ENCODE measurements at regions not wholly inside any gene's neighbourhood (a gene's known extent, or its start where the extent isn't known, plus 50 kb on each side); places are given as distances from the start of the nearest gene placed in this dataset.

GRCh38 chr12:42767998-42768397, 178.5 kb upstream of the PRICKLE1 start:
- H3K27me3 ChIP-seq, result no peaks in the 10 kb centered on the region
- H3K4me1 ChIP-seq, result no peaks in the 10 kb centered on the region
- DNase-seq (ENCODE audit: low spot score in 2 of 2), result no peak
- WGBS, 2 donors, result 84 to 96% methylated on average over 4 of the region's 4 CpGs
- no peaks in the 10 kb centered on the region for H3K36me3 ChIP-seq
- TF ChIP-seq EP300 (IDR thresholded peaks at IDR 0.05), result no peak
- no peak for TF ChIP-seq POLR2A (IDR thresholded peaks at IDR 0.05)
- no peak for TF ChIP-seq CTCF (IDR thresholded peaks at IDR 0.05)
- no peak overlapping the region for H3K27ac ChIP-seq
- peaks cover 0 to 7% (median 0%) of the 10 kb centered on the region in 4 donors for H3K9me3 ChIP-seq
- H3K4me3 ChIP-seq, result no peak overlapping the region

DNA sequence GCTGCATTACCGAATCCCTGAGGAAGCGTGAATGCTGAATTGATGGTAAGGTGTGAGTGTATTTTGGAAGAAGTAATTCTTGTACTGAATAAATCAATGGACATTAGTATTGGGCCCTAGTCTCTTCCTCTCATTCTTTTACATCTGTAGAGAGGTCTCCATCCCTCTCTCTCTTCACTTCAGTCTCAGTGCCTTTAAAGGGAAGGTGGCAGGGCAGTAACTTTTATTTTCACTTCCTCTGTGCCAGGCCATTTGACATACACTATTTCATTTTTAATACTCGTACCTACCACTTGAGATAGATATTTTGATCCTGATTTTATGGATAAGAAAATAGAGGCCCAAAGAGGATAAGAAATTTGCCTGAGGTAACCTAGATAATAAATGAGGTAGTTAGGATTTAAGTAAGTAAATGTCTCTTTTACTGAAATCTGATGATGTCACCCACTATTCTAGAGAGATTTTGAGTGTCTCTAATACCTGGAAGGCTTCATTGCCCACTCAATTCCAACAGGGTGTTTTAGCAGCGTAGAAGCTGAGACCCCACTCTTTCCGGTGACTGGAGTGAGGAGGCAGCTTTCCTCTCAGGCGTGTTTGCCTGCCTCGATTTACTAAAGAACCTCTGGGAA, 177.9 kb upstream of the PRICKLE1 start:
- TF ChIP-seq POLR2A (IDR thresholded peaks at IDR 0.05) (no peak), EP300 (IDR thresholded peaks at IDR 0.05) (no peak), CTCF (IDR thresholded peaks at IDR 0.05) (no peak)
- 93 to 94% methylated on average over 7 of the region's 7 CpGs for WGBS, 2 donors
- Histone ChIP-seq H3K36me3 (no peaks in the 10 kb centered on the region), H3K4me3 (no peak overlapping the region), H3K4me1 (no peaks in the 10 kb centered on the region), H3K27ac (no peak overlapping the region), H3K27me3 (no peaks in the 10 kb centered on the region), H3K9me3 (peaks cover 0 to 7% (median 0%) of the 10 kb centered on the region in 4 donors)
- no peak for DNase-seq (ENCODE audit: low spot score in 2 of 2)

GRCh38 chr12:42766754-42767153, 177.2 kb upstream of the PRICKLE1 start:
- H3K27ac ChIP-seq, result no peak overlapping the region
- H3K9me3 ChIP-seq, result peaks cover 0 to under 1% (median 0%) of the 10 kb centered on the region in 4 donors
- no peak for TF ChIP-seq EP300 (IDR thresholded peaks at IDR 0.05)
- no peak for TF ChIP-seq CTCF (IDR thresholded peaks at IDR 0.05)
- TF ChIP-seq POLR2A (IDR thresholded peaks at IDR 0.05), result no peak
- no peaks in the 10 kb centered on the region for H3K36me3 ChIP-seq
- no peaks in the 10 kb centered on the region for H3K27me3 ChIP-seq
- no peak for DNase-seq (ENCODE audit: low spot score in 2 of 2)
- no peak overlapping the region for H3K4me3 ChIP-seq
- no peaks in the 10 kb centered on the region for H3K4me1 ChIP-seq
- WGBS, 2 donors, result 77 to 88% methylated on average over 4 of the region's 4 CpGs

- Histone ChIP-seq H3K9me3 (no peaks in the 10 kb centered on the region), H3K36me3 (no peaks in the 10 kb centered on the region), H3K27ac (no peak overlapping the region), H3K27me3 (no peaks in the 10 kb centered on the region), H3K4me3 (no peak overlapping the region), H3K4me1 (no peaks in the 10 kb centered on the region)
- no peak for DNase-seq (ENCODE audit: low spot score in 2 of 2)
- TF ChIP-seq POLR2A (IDR thresholded peaks at IDR 0.05) (no peak), EP300 (IDR thresholded peaks at IDR 0.05) (no peak), CTCF (IDR thresholded peaks at IDR 0.05) (no peak)
- 87 to 89% methylated on average over 3 of the region's 3 CpGs for WGBS, 2 donors
These were observed 176.5 kb upstream of the PRICKLE1 start for GRCh38 chr12:42766026-42766425.

GRCh38 chr12:42763682-42764081, 174.1 kb upstream of the PRICKLE1 start:
- Histone ChIP-seq H3K4me1 (peaks cover 0 to 15% (median 0%) of the 10 kb centered on the region in 4 donors), H3K4me3 (no peak overlapping the region), H3K9me3 (no peaks in the 10 kb centered on the region), H3K27me3 (no peaks in the 10 kb centered on the region), H3K36me3 (no peaks in the 10 kb centered on the region), H3K27ac (no peak overlapping the region)
- TF ChIP-seq CTCF (IDR thresholded peaks at IDR 0.05), result no peak
- no peak for TF ChIP-seq EP300 (IDR thresholded peaks at IDR 0.05)
- TF ChIP-seq POLR2A (IDR thresholded peaks at IDR 0.05), result no peak
- WGBS, 2 donors, result 88 to 91% methylated on average over 4 of the region's 4 CpGs
- DNase-seq (ENCODE audit: low spot score in 2 of 2), result no peak

Data from tibial nerve (tissue), 4 donors.